ENCODE measurements at regions not wholly inside any gene's neighbourhood (a gene's known extent, or its start where the extent isn't known, plus 50 kb on each side); places are given as distances from the start of the nearest gene placed in this dataset.

GRCh38 chr3:137097386-137097785 lies 139.6 kb downstream of the IL20RB start:
- TF ChIP-seq CTCF (IDR thresholded peaks at IDR 0.05; ENCODE audit: low read depth, low read length, poor library complexity, severe bottlenecking) (no peak), EZH2phosphoT487 (IDR thresholded peaks at IDR 0.05; ENCODE audit: borderline replicate concordance, low read length) (no peak)

Measured in DOHH2 (cell line).